ENCODE measurements at regions not wholly inside any gene's neighbourhood (a gene's known extent, or its start where the extent isn't known, plus 50 kb on each side); places are given as distances from the start of the nearest gene placed in this dataset.
A peak's percentile ranks its signal among the peaks of the same experiment; 100 is the strongest.
"Not testable (repeated sequence)": the region's sequence is repeated elsewhere in the genome, so short reads cannot be mapped to it uniquely, and the experiment has no call there.

GRCh38 chr6:152811785-152812184 lies 61.2 kb downstream of the VIP start:
- no peak for DNase-seq

- DNase-seq, result no peak
These were observed 64.8 kb downstream of the VIP start for GRCh38 chr6:152815230-152815872.

GRCh38 chr6:152816055-152816454 lies 65.5 kb downstream of the VIP start:
- no peak for DNase-seq

GRCh38 chr6:152821525-152821924 lies 70.9 kb downstream of the VIP start:
- DNase-seq, result no peak

GRCh38 chr6:152824666-152825065 lies 74.1 kb downstream of the VIP start:
- no peak for DNase-seq

GRCh38 chr6:152828431-152828830 lies 77.8 kb downstream of the VIP start:
- no peak for DNase-seq

- DNase-seq, result not testable (repeated sequence)
These were observed 83.8 kb downstream of the VIP start for GRCh38 chr6:152834366-152834765.

- no peak for DNase-seq
These were observed 85.9 kb downstream of the VIP start for GRCh38 chr6:152836523-152836922.

- no peak for DNase-seq
These were observed 94.8 kb downstream of the VIP start for GRCh38 chr6:152845421-152845820.

- DNase-seq, result no peak
These were observed 96.2 kb downstream of the VIP start for GRCh38 chr6:152846825-152847224.

GRCh38 chr6:152848919-152849318 lies 98.3 kb downstream of the VIP start:
- DNase-seq, result no peak

- no peak for DNase-seq
These were observed 103.6 kb downstream of the VIP start for GRCh38 chr6:152854086-152854795.

- no peak for DNase-seq
These were observed 107.5 kb downstream of the VIP start for GRCh38 chr6:152858141-152858540.

GRCh38 chr6:152859225-152859624 lies 108.6 kb downstream of the VIP start:
- no peak for DNase-seq

- peak; percentile 5 for DNase-seq
These were observed 113.2 kb downstream of the VIP start for GRCh38 chr6:152863618-152864326.

GRCh38 chr6:152874267-152874666 lies 108.6 kb downstream of the FBXO5 start:
- DNase-seq, result no peak

GRCh38 chr6:152874846-152875568 lies 107.8 kb downstream of the FBXO5 start:
- DNase-seq, result no peak

GRCh38 chr6:152879681-152880080 lies 103.2 kb downstream of the FBXO5 start:
- DNase-seq, result no peak

- no peak for DNase-seq
These were observed 89.7 kb downstream of the FBXO5 start for GRCh38 chr6:152893187-152893586.

- DNase-seq, result no peak
These were observed 85.9 kb downstream of the FBXO5 start for GRCh38 chr6:152896923-152897322.

- no peak for DNase-seq
These were observed 84.9 kb downstream of the FBXO5 start for GRCh38 chr6:152897807-152898399.

GRCh38 chr6:152904678-152905077 lies 78.2 kb downstream of the FBXO5 start:
- DNase-seq, result no peak
